Skeletal muscle tissue (tissue), 3 donors: ENCODE measurements at regions not wholly inside any gene's neighbourhood (a gene's known extent, or its start where the extent isn't known, plus 50 kb on each side); places are given as distances from the start of the nearest gene placed in this dataset.
A peak's percentile ranks its signal among the peaks of the same experiment; 100 is the strongest.

ENCODE experiments used
- H3K27ac ChIP-seq: one replicate; pipeline ENCODE4 v1.7.0; 2013; ENCODE audit warnings: mild to moderate bottlenecking, low read depth, low read length, inconsistent platforms
- H3K27me3 ChIP-seq, 3 donors: one replicate each; pipeline ENCODE4 v1.7.0; 2013; ENCODE audit warnings: low read length in 3 of 3; ENCODE audit not compliant: control insufficient read depth in 3 of 3, insufficient read depth in 3 of 3
- H3K36me3 ChIP-seq, 3 donors: one replicate each; pipeline ENCODE4 v1.7.0; 2013; ENCODE audit warnings: low read length in 3 of 3; ENCODE audit not compliant: control insufficient read depth in 3 of 3, insufficient read depth in 3 of 3
- H3K4me1 ChIP-seq, 3 donors: one replicate each; pipeline ENCODE4 v1.7.0; 2013; ENCODE audit warnings: low read length in 3 of 3, mild to moderate bottlenecking in 3 of 3; ENCODE audit not compliant: control insufficient read depth in 3 of 3, insufficient read depth in 3 of 3
- H3K4me3 ChIP-seq, 3 donors: one replicate each; pipeline ENCODE4 v1.7.0; 2013; ENCODE audit warnings: low read length in 3 of 3
- H3K9ac ChIP-seq, 3 donors: one replicate each; pipeline ENCODE4 v1.7.0; 2013; ENCODE audit warnings: low read length in 3 of 3, mild to moderate bottlenecking in 3 of 3, moderate library complexity in 2 of 3, low read depth in 1 of 3
- H3K9me3 ChIP-seq, 3 donors: one replicate each; pipeline ENCODE4 v1.7.0; 2013; ENCODE audit warnings: low read length in 3 of 3; ENCODE audit not compliant: control insufficient read depth in 3 of 3
- donor health status: Osteomylitis.

- H3K9me3 ChIP-seq: no peaks in the 10 kb centered on the region
- peaks cover 0 to 5% (median 0%) of the 10 kb centered on the region in 3 donors for H3K36me3 ChIP-seq
- H3K27ac ChIP-seq: no peak overlapping the region
- no peaks in the 10 kb centered on the region for H3K27me3 ChIP-seq
- no peak overlapping the region for H3K4me3 ChIP-seq
- H3K4me1 ChIP-seq: no peaks in the 10 kb centered on the region
- H3K9ac ChIP-seq: no peak overlapping the region
Observed at GRCh38 chr10:94260455-94260854, 102.3 kb downstream of the NOC3L start.

- H3K27ac ChIP-seq: no peak overlapping the region
- no peak overlapping the region for H3K9ac ChIP-seq
- H3K9me3 ChIP-seq: no peaks in the 10 kb centered on the region
- no peak overlapping the region for H3K4me3 ChIP-seq
- H3K27me3 ChIP-seq: no peaks in the 10 kb centered on the region
- peaks cover 0 to 10% (median 0%) of the 10 kb centered on the region in 3 donors for H3K36me3 ChIP-seq
- H3K4me1 ChIP-seq: no peaks in the 10 kb centered on the region
Observed at GRCh38 chr10:94264085-94264484, 98.7 kb downstream of the NOC3L start.

DNA sequence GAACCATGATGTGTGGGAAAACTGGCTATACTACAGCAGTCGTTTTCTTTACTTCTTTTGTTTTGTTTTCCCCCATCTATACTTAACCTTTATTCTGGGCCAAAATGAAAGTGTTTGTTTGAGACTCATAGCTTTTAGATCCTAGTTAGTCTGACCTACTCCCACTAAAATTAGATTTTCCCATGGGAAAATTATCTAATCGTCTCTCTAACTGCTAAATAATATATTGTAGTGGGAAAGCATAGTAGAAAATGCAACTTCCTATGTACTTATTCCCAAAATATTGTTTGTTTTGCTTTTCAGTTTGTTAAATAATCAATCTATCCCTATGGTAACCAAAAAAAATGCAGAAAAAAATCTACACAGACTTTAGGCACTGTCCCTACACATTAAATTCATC is 96.6 kb downstream of the NOC3L start:
- H3K27ac ChIP-seq: no peak overlapping the region

DNA sequence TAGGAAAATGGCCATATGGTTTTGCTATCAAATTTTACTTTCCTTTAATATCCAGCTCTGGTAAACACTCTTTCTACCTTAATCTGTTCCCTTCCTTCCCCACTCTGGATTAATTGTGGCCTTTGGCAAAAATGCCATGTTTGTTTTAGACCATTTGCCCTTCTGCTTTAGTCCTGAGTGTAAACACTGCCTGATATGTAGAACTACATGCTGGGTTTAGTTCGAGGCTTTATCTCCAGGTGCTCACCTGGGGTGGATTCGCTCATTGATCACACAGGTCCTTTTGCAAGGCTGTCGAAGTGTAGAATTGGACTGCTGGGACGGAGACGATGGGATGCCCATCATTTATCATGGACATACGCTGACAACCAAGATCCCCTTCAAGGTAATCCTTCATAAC is 94.1 kb downstream of the NOC3L start:
- no peak overlapping the region for H3K27ac ChIP-seq
- H3K27me3 ChIP-seq: no peaks in the 10 kb centered on the region
- no peak overlapping the region for H3K9ac ChIP-seq
- H3K4me1 ChIP-seq: peaks cover 0 to 2% (median 1%) of the 10 kb centered on the region in 3 donors
- H3K4me3 ChIP-seq: no peak overlapping the region
- H3K9me3 ChIP-seq: no peaks in the 10 kb centered on the region
- peaks cover 0 to 11% (median 7%) of the 10 kb centered on the region in 3 donors for H3K36me3 ChIP-seq

More for the DNA sequence above, 96.6 kb downstream of the NOC3L start:
- H3K27me3 ChIP-seq: no peaks in the 10 kb centered on the region
- no peak overlapping the region for H3K9ac ChIP-seq
- no peak overlapping the region for H3K4me3 ChIP-seq
- peaks cover 0 to 13% (median 7%) of the 10 kb centered on the region in 3 donors for H3K36me3 ChIP-seq
- H3K4me1 ChIP-seq: no peaks in the 10 kb centered on the region
- H3K9me3 ChIP-seq: no peaks in the 10 kb centered on the region

DNA sequence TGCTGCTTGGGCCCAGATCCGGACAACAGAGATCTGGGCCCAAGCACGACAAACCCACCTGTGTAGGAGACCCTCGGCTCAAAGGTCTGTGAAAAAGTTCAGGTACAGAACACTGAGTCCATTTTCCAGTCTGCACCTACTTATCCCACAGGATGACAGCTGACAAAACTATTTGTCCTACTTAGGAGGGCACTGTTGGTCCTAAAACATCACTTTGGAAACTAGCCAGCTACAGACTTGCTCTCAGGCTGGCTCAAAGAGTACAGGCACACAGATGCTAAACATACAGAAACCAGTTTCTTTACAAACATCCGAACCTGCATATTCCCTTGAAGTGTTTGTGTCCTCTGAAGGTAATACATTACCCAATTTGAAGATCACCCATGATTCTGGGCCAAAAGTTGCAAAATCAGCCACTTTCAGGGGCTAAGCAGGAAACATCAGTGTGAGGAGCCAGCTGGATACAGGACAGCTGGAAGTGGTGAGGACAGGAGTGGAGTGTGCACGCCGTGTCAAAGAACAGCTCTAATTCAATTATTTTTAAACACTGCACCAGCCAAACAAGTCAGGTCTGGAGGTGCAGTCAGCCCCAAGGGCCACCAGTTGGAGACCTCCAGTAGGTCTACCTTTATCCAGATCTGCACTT is 88.5 kb downstream of the NOC3L start:
- peaks cover 14 to 24% (median 22%) of the 10 kb centered on the region in 3 donors for H3K4me1 ChIP-seq
- H3K4me3 ChIP-seq: peak overlapping the region in 2 of 3 donors; percentile 30 to 35
- H3K27ac ChIP-seq: peak overlapping the region; percentile 46
- H3K9ac ChIP-seq: no peak overlapping the region
- H3K27me3 ChIP-seq: no peaks in the 10 kb centered on the region
- peaks cover 0 to 7% (median 6%) of the 10 kb centered on the region in 3 donors for H3K36me3 ChIP-seq
- no peaks in the 10 kb centered on the region for H3K9me3 ChIP-seq

- H3K9me3 ChIP-seq: no peaks in the 10 kb centered on the region
- no peaks in the 10 kb centered on the region for H3K27me3 ChIP-seq
- H3K36me3 ChIP-seq: no peaks in the 10 kb centered on the region
- peaks cover 14 to 24% (median 22%) of the 10 kb centered on the region in 3 donors for H3K4me1 ChIP-seq
- no peak overlapping the region for H3K27ac ChIP-seq
- H3K4me3 ChIP-seq: no peak overlapping the region
- H3K9ac ChIP-seq: no peak overlapping the region
Observed at GRCh38 chr10:94276140-94276539, 86.6 kb downstream of the NOC3L start.

DNA sequence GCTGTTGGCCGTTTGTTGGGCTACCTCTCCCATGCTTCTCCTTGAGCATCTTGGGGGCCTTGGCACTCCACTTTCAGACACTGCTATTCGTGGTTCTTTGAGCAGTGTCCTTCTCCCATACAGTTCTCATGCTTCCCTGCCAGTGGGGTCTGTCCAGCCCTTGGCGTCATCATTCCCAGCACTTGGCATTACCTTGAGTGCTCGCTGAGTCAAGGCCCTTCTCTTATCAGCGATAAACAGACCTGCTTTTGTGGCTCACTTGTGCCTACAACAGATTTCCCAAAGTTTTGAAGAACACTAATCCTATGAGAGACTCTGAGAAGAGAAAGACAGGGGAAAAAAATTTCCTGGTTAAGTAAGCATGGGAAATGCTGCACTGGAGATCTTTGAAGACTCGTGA is 85.3 kb downstream of the NOC3L start:
- no peak overlapping the region for H3K4me3 ChIP-seq

GRCh38 chr10:94279835-94280709 is 82.7 kb downstream of the NOC3L start:
- H3K4me3 ChIP-seq: no peak overlapping the region
- H3K9ac ChIP-seq: no peak overlapping the region
- no peak overlapping the region for H3K27ac ChIP-seq
- no peaks in the 10 kb centered on the region for H3K9me3 ChIP-seq
- H3K4me1 ChIP-seq: peaks cover 2 to 9% (median 6%) of the 10 kb centered on the region in 3 donors
- no peaks in the 10 kb centered on the region for H3K27me3 ChIP-seq
- H3K36me3 ChIP-seq: peaks cover 0 to 11% (median 3%) of the 10 kb centered on the region in 3 donors

More for the DNA sequence above, 85.3 kb downstream of the NOC3L start:
- Histone ChIP-seq H3K9me3 (no peaks in the 10 kb centered on the region), H3K9ac (no peak overlapping the region), H3K4me1 (peaks cover 14 to 24% (median 22%) of the 10 kb centered on the region in 3 donors), H3K27ac (no peak overlapping the region), H3K27me3 (no peaks in the 10 kb centered on the region), H3K36me3 (no peaks in the 10 kb centered on the region)

GRCh38 chr10:94281654-94282053 is 81.1 kb downstream of the NOC3L start:
- H3K27me3 ChIP-seq: no peaks in the 10 kb centered on the region
- no peaks in the 10 kb centered on the region for H3K9me3 ChIP-seq
- no peak overlapping the region for H3K4me3 ChIP-seq
- H3K36me3 ChIP-seq: peaks cover 0 to 11% (median 3%) of the 10 kb centered on the region in 3 donors
- no peak overlapping the region for H3K27ac ChIP-seq
- H3K9ac ChIP-seq: no peak overlapping the region
- H3K4me1 ChIP-seq: peaks cover 0 to under 1% (median 0%) of the 10 kb centered on the region in 3 donors

GRCh38 chr10:94282369-94282768 is 80.4 kb downstream of the NOC3L start:
- Histone ChIP-seq H3K4me3 (no peak overlapping the region), H3K9ac (no peak overlapping the region), H3K4me1 (peaks cover 0 to 4% (median 0%) of the 10 kb centered on the region in 3 donors), H3K36me3 (peaks cover 0 to 11% (median 3%) of the 10 kb centered on the region in 3 donors), H3K27ac (no peak overlapping the region), H3K9me3 (no peaks in the 10 kb centered on the region), H3K27me3 (no peaks in the 10 kb centered on the region)
